HEK293T (cell line): ENCODE measurements at regions not wholly inside any gene's neighbourhood (a gene's known extent, or its start where the extent isn't known, plus 50 kb on each side); places are given as distances from the start of the nearest gene placed in this dataset.

Experiments
- ARNT ChIP-seq: fragments of 450-650 bp; IDR thresholded peaks from 2 replicates; pipeline ENCODE4 v1.6.1; 2017; ENCODE audit warnings: mild to moderate bottlenecking
- FOXK2 ChIP-seq: fragments of 450-650 bp; IDR thresholded peaks from 2 replicates; pipeline ENCODE4 v1.6.1; 2016; ENCODE audit warnings: mild to moderate bottlenecking
- HDGF ChIP-seq: fragments of 450-650 bp; IDR thresholded peaks from 2 replicates; pipeline ENCODE4 v1.6.1; 2017; ENCODE audit warnings: antibody characterized with exemption, borderline replicate concordance
- SP1 ChIP-seq: fragments of 450-650 bp; IDR thresholded peaks from 2 replicates; pipeline ENCODE4 v1.6.1; 2017
- SUZ12 ChIP-seq: fragments of 450-650 bp; IDR thresholded peaks from 2 replicates; pipeline ENCODE4 v1.6.1; 2016; ENCODE audit warnings: mild to moderate bottlenecking
- TARDBP ChIP-seq: fragments of 450-650 bp; IDR thresholded peaks from 2 replicates; pipeline ENCODE4 v1.6.1; 2016
- ZNF384 ChIP-seq: fragments of 450-650 bp; IDR thresholded peaks from 2 replicates; pipeline ENCODE4 v1.6.1; 2016
- TF ChIP-seq, protein P1 (sequence below): fragments of 450-650 bp; IDR thresholded peaks from 2 replicates; pipeline ENCODE4 v1.6.1; 2016

DNA sequence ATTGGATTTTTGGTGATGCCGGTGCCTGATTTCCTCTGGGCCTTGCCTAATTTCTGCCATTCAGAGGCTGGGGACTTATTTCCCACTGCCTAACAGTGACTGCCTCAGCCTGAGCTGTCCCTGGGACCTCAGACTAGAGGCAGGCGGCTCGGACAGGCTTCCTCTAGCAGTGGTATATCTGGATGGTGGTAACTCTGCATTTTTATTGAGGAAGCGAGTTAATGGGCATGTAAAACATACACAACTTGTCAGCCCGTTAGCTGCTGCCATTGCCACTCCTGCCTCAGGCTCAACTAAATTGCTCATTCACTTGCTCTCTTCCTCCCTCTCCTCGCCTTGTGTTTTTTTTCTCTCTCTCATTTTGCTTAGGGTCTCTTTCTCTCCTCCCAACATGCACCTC lies 561.6 kb downstream of the BUD13 start:
- TF ChIP-seq SUZ12 (no peak), TARDBP (no peak), ZNF384 (no peak), ARNT (no peak), HDGF (no peak), FOXK2 (no peak), SP1 (no peak)
- TF ChIP-seq, protein P1, sequence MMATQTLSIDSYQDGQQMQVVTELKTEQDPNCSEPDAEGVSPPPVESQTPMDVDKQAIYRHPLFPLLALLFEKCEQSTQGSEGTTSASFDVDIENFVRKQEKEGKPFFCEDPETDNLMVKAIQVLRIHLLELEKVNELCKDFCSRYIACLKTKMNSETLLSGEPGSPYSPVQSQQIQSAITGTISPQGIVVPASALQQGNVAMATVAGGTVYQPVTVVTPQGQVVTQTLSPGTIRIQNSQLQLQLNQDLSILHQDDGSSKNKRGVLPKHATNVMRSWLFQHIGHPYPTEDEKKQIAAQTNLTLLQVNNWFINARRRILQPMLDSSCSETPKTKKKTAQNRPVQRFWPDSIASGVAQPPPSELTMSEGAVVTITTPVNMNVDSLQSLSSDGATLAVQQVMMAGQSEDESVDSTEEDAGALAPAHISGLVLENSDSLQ: no peak
